H9 (cell line): ENCODE measurements at regions not wholly inside any gene's neighbourhood (a gene's known extent, or its start where the extent isn't known, plus 50 kb on each side); places are given as distances from the start of the nearest gene placed in this dataset.

Source experiments
- DNase-seq: peaks from one replicate; pipeline ENCODE4 v3.0.0-alpha.2; 2017
- H2AFZ ChIP-seq: one replicate; pipeline ENCODE4 v1.6.1; 2013; ENCODE audit warnings: mild to moderate bottlenecking, low read length, control low read depth, moderate library complexity
- H2AK5ac ChIP-seq: 2 replicates; pipeline ENCODE4 v1.6.1; 2013; ENCODE audit warnings: low read length, control low read depth, mixed read lengths; ENCODE audit not compliant: insufficient read length
- H2BK120ac ChIP-seq: one replicate; pipeline ENCODE4 v1.6.1; 2013; ENCODE audit warnings: low read depth, mild to moderate bottlenecking, low read length, control low read depth, inconsistent platforms; ENCODE audit not compliant: poor library complexity, severe bottlenecking
- H2BK12ac ChIP-seq: 2 replicates; pipeline ENCODE4 v1.6.1; 2013; ENCODE audit warnings: low read length, control low read depth, mixed read lengths, low read depth; ENCODE audit not compliant: insufficient read length
- H2BK15ac ChIP-seq: 2 replicates; pipeline ENCODE4 v1.6.1; 2013; ENCODE audit warnings: low read depth, low read length, control low read depth
- H2BK20ac ChIP-seq: one replicate; pipeline ENCODE4 v1.6.1; 2013; ENCODE audit warnings: low read depth, mild to moderate bottlenecking, low read length, control low read depth, inconsistent platforms; ENCODE audit not compliant: poor library complexity, severe bottlenecking
- H2BK5ac ChIP-seq: 2 replicates; pipeline ENCODE4 v1.6.1; 2013; ENCODE audit warnings: low read length, control low read depth, mixed read lengths; ENCODE audit not compliant: insufficient read length
- H3K14ac ChIP-seq: 2 replicates; pipeline ENCODE4 v1.6.1; 2013; ENCODE audit warnings: low read length, control low read depth; ENCODE audit not compliant: insufficient read depth
- H3K18ac ChIP-seq: 2 replicates; pipeline ENCODE4 v1.6.1; 2013; ENCODE audit warnings: low read depth, mild to moderate bottlenecking, mixed read lengths, low read length, control low read depth; ENCODE audit not compliant: insufficient read length
- H3K23ac ChIP-seq: 2 replicates; pipeline ENCODE4 v1.6.1; 2013; ENCODE audit warnings: low read length, control low read depth, mixed read lengths, low read depth; ENCODE audit not compliant: insufficient read length
- H3K23me2 ChIP-seq: 2 replicates; pipeline ENCODE4 v1.6.1; 2013; ENCODE audit warnings: low read depth, mild to moderate bottlenecking, mixed read lengths, low read length, control low read depth; ENCODE audit not compliant: insufficient read length, poor library complexity, severe bottlenecking
- H3K27ac ChIP-seq: 2 replicates; pipeline ENCODE4 v1.5.1; 2013; ENCODE audit warnings: low read length, control low read depth, mixed read lengths, low read depth; ENCODE audit not compliant: insufficient read length
- H3K27me3 ChIP-seq: 2 replicates; pipeline ENCODE4 v1.6.1; 2013; ENCODE audit warnings: low read length, control low read depth, inconsistent platforms; ENCODE audit not compliant: insufficient read depth
- H3K4ac ChIP-seq: 2 replicates; pipeline ENCODE4 v1.6.1; 2013; ENCODE audit warnings: low read depth, mild to moderate bottlenecking, control low read depth, inconsistent platforms, low read length, moderate library complexity
- H3K4me1 ChIP-seq: 2 replicates; pipeline ENCODE4 v1.6.1; 2013; ENCODE audit warnings: low read length, control low read depth, inconsistent platforms; ENCODE audit not compliant: insufficient read depth
- H3K4me2 ChIP-seq: 2 replicates; pipeline ENCODE4 v1.6.1; 2013; ENCODE audit warnings: low read length, control low read depth, mixed read lengths; ENCODE audit not compliant: insufficient read length, insufficient read depth
- H3K56ac ChIP-seq: 2 replicates; pipeline ENCODE4 v1.6.1; 2013; ENCODE audit warnings: low read depth, mild to moderate bottlenecking, mixed read lengths, low read length, control low read depth; ENCODE audit not compliant: insufficient read length
- H3K79me1 ChIP-seq: 2 replicates; pipeline ENCODE4 v1.6.1; 2013; ENCODE audit warnings: low read depth, mild to moderate bottlenecking, moderate library complexity, low read length, control low read depth, inconsistent platforms; ENCODE audit not compliant: insufficient read depth, poor library complexity, severe bottlenecking
- H3K79me2 ChIP-seq: 2 replicates; pipeline ENCODE4 v1.6.1; 2013; ENCODE audit warnings: low read length, control low read depth, inconsistent platforms; ENCODE audit not compliant: insufficient read depth
- H3K9ac ChIP-seq: 2 replicates; pipeline ENCODE4 v1.6.1; 2013; ENCODE audit warnings: low read length, control low read depth, mixed read lengths; ENCODE audit not compliant: insufficient read length; ENCODE audit errors: extremely low read depth
- H3K9me3 ChIP-seq: one replicate; pipeline ENCODE4 v1.6.1; 2013; ENCODE audit warnings: low read depth, low read length, inconsistent platforms; ENCODE audit not compliant: control insufficient read depth
- H3T11ph ChIP-seq: one replicate; pipeline ENCODE4 v1.6.1; 2013; ENCODE audit warnings: mild to moderate bottlenecking, low read length, control low read depth, inconsistent platforms
- H4K20me1 ChIP-seq: one replicate; pipeline ENCODE4 v1.6.1; 2013; ENCODE audit not compliant: control insufficient read depth, insufficient read length, insufficient read depth
- H4K5ac ChIP-seq: 2 replicates; pipeline ENCODE4 v1.6.1; 2013; ENCODE audit warnings: low read depth, mild to moderate bottlenecking, mixed read lengths, low read length, control low read depth; ENCODE audit not compliant: insufficient read length
- H4K8ac ChIP-seq: replicated peaks from 2 replicates; pipeline ENCODE4 v1.6.1; 2013; ENCODE audit warnings: low read length, control low read depth, mixed read lengths, low read depth; ENCODE audit not compliant: insufficient read length
- H4K91ac ChIP-seq: 2 replicates; pipeline ENCODE4 v1.6.1; 2013; ENCODE audit warnings: low read depth, mild to moderate bottlenecking, moderate library complexity, mixed read lengths, low read length, control low read depth; ENCODE audit not compliant: insufficient read length
- H3K27ac Mint-ChIP-seq, 3 experiments: 2 replicates in 2 of 3; 3 replicates in 1 of 3; pipeline ENCODE4 v1.8.0; 2020 to 2021; ENCODE audit warnings: mixed read lengths in 3 of 3, mild to moderate bottlenecking in 1 of 3, moderate library complexity in 1 of 3
- H3K27me3 Mint-ChIP-seq: 2 replicates; pipeline ENCODE4 v1.8.0; 2021; ENCODE audit warnings: low read depth, mild to moderate bottlenecking, moderate library complexity, mixed read lengths
- H3K36me3 Mint-ChIP-seq, 3 experiments: 2 replicates in 2 of 3; 3 replicates in 1 of 3; pipeline ENCODE4 v1.8.0; 2020 to 2021; ENCODE audit warnings: low read depth in 3 of 3, mixed read lengths in 3 of 3; ENCODE audit not compliant: insufficient read depth in 1 of 3
- H3K4me1 Mint-ChIP-seq, 2 experiments: 2 replicates each; pipeline ENCODE4 v1.8.0; 2020; ENCODE audit warnings: mixed read lengths in 2 of 2
- H3K4me3 Mint-ChIP-seq, 2 experiments: 2 replicates in 1 of 2; 3 replicates in 1 of 2; pipeline ENCODE4 v1.8.0; 2020 to 2021; ENCODE audit warnings: mild to moderate bottlenecking in 2 of 2, mixed read lengths in 2 of 2, moderate library complexity in 1 of 2
- H3K9me3 Mint-ChIP-seq, 2 experiments: 2 replicates in 1 of 2; 3 replicates in 1 of 2; pipeline ENCODE4 v1.8.0; 2020; ENCODE audit warnings: mild to moderate bottlenecking in 2 of 2, mixed read lengths in 2 of 2, moderate library complexity in 1 of 2
- CTCF ChIP-seq: fragments of 200-600 bp; sonication (generic); conservative IDR thresholded peaks from 3 replicates; pipeline ENCODE4 v1.8.0; 2021; ENCODE audit warnings: antibody characterized with exemption, mild to moderate bottlenecking

GRCh38 chr6:97697456-97697855 lies 414.4 kb upstream of the MMS22L start:
- Histone ChIP-seq H4K8ac (no peak overlapping the region), H3K4me2 (no peak overlapping the region), H3K79me1 (no peaks in the 10 kb centered on the region), H3K23me2 (no peaks in the 10 kb centered on the region), H3K9me3 (no peaks in the 10 kb centered on the region), H3K4ac (no peak overlapping the region), H4K5ac (no peak overlapping the region), H2AFZ (no peak overlapping the region), H2BK5ac (no peak overlapping the region), H3K23ac (no peak overlapping the region), H3K27ac (no peak overlapping the region), H2BK12ac (no peak overlapping the region), H3K18ac (no peak overlapping the region), H3K56ac (no peak overlapping the region), H3K4me1 (no peaks in the 10 kb centered on the region), H4K20me1 (no peaks in the 10 kb centered on the region), H2BK120ac (no peak overlapping the region), H2AK5ac (no peak overlapping the region), H3K79me2 (no peaks in the 10 kb centered on the region), H3K9ac (no peak overlapping the region), H3K27me3 (no peaks in the 10 kb centered on the region), H2BK20ac (no peak overlapping the region), H3K14ac (no peak overlapping the region), H3T11ph (no peak overlapping the region), H4K91ac (no peak overlapping the region), H2BK15ac (no peak overlapping the region)
- no peak for DNase-seq
- no peaks in the 10 kb centered on the region for H3K9me3 Mint-ChIP-seq
- H3K27me3 Mint-ChIP-seq, result no peaks in the 10 kb centered on the region
- no peaks in the 10 kb centered on the region for H3K36me3 Mint-ChIP-seq
- H3K27ac Mint-ChIP-seq, result no peak overlapping the region
- H3K4me3 Mint-ChIP-seq, result no peak overlapping the region
- no peaks in the 10 kb centered on the region for H3K4me1 Mint-ChIP-seq
- no peak for TF ChIP-seq CTCF
